Ascending aorta (tissue), 2 donors: ENCODE measurements at regions not wholly inside any gene's neighbourhood (a gene's known extent, or its start where the extent isn't known, plus 50 kb on each side); places are given as distances from the start of the nearest gene placed in this dataset.

Source experiments
- DNase-seq, 2 donors: peaks; one replicate each; pipeline ENCODE4 v3.0.0-alpha.2; 2019; ENCODE audit warnings: low spot score in 2 of 2
- H3K27ac ChIP-seq, 2 donors: fragments of 200-600 bp; sonication (generic); one replicate each; pipeline ENCODE4 v1.5.1; 2016 to 2017; ENCODE audit warnings: mild to moderate bottlenecking in 1 of 2
- H3K27me3 ChIP-seq: fragments of 200-600 bp; sonication (generic); one replicate; pipeline ENCODE4 v1.5.1; 2017
- H3K36me3 ChIP-seq, 2 donors: fragments of 200-600 bp; sonication (generic); one replicate each; pipeline ENCODE4 v1.5.1; 2016
- H3K4me1 ChIP-seq, 2 donors: fragments of 200-600 bp; sonication (generic); one replicate each; pipeline ENCODE4 v1.5.1; 2016 to 2017; ENCODE audit warnings: mild to moderate bottlenecking in 1 of 2
- H3K4me3 ChIP-seq, 2 donors: fragments of 200-600 bp; sonication (generic); one replicate each; pipeline ENCODE4 v1.5.1; 2016 to 2017; ENCODE audit warnings: mild to moderate bottlenecking in 1 of 2
- H3K9me3 ChIP-seq, 2 donors: fragments of 200-600 bp; sonication (generic); one replicate each; pipeline ENCODE4 v1.5.1; 2016
- intact Hi-C: fragments of 100-400 bp; cut with DNase I; formaldehyde crosslinking; loops from one replicate; pipeline ENCODE4 v1.15.1; 2023
- TF ChIP-seq, protein P1 (sequence below), 3 experiments: fragments of 200-600 bp in 2 of 3; fragments of 450-650 bp in 1 of 3; sonication (generic) in 2 of 3; IDR thresholded peaks; one replicate each; pipeline ENCODE4 v1.5.1; 2016 to 2019; ENCODE audit warnings: antibody characterized with exemption in 3 of 3, mild to moderate bottlenecking in 1 of 3, moderate library complexity in 1 of 3

DNA sequence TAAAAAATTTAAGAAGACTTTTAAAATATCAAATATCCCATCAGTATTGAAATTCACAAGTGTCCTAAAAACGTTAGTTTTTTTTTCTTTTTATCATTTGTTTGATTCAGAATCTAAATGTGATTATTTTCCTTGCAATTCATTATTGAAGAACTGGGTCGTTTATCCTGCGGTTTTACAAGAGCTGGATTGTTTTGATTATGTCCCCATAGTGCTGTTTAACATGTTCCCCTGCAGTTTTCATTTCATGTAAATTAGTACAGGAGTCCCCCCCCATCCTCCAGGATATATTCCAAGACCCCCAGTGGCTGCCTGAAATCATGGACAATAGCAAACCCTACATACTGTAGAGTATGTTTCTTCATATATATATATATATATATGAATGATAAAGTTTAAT, 105.7 kb downstream of the KCTD15 start:
- H3K36me3 ChIP-seq: no peaks in the 10 kb centered on the region
- peaks cover 0 to 7% of the 10 kb centered on the region in 2 donors for H3K9me3 ChIP-seq
- DNase-seq: no peak
- no peak overlapping the region for H3K27ac ChIP-seq
- H3K4me1 ChIP-seq: peaks cover 4 to 6% of the 10 kb centered on the region in 2 donors
- H3K27me3 ChIP-seq: no peaks in the 10 kb centered on the region
- no peak overlapping the region for H3K4me3 ChIP-seq
- intact Hi-C loops: no loop called here
- TF ChIP-seq, protein P1, sequence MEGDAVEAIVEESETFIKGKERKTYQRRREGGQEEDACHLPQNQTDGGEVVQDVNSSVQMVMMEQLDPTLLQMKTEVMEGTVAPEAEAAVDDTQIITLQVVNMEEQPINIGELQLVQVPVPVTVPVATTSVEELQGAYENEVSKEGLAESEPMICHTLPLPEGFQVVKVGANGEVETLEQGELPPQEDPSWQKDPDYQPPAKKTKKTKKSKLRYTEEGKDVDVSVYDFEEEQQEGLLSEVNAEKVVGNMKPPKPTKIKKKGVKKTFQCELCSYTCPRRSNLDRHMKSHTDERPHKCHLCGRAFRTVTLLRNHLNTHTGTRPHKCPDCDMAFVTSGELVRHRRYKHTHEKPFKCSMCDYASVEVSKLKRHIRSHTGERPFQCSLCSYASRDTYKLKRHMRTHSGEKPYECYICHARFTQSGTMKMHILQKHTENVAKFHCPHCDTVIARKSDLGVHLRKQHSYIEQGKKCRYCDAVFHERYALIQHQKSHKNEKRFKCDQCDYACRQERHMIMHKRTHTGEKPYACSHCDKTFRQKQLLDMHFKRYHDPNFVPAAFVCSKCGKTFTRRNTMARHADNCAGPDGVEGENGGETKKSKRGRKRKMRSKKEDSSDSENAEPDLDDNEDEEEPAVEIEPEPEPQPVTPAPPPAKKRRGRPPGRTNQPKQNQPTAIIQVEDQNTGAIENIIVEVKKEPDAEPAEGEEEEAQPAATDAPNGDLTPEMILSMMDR (IDR thresholded peaks at IDR 0.05): no peak

GRCh38 chr19:33902802-33903488, 106.3 kb downstream of the KCTD15 start:
- intact Hi-C loops: no loop called here
- no peak for DNase-seq
- no peak overlapping the region for H3K27ac ChIP-seq
- H3K9me3 ChIP-seq: peaks cover 0 to 2% of the 10 kb centered on the region in 2 donors
- no peak overlapping the region for H3K4me3 ChIP-seq
- no peaks in the 10 kb centered on the region for H3K27me3 ChIP-seq
- peaks cover 4 to 6% of the 10 kb centered on the region in 2 donors for H3K4me1 ChIP-seq
- H3K36me3 ChIP-seq: no peaks in the 10 kb centered on the region
- TF ChIP-seq, protein P1 (IDR thresholded peaks at IDR 0.05): no peak

- peaks cover 4 to 6% of the 10 kb centered on the region in 2 donors for H3K4me1 ChIP-seq
- DNase-seq: no peak
- no peaks in the 10 kb centered on the region for H3K9me3 ChIP-seq
- H3K27me3 ChIP-seq: no peaks in the 10 kb centered on the region
- TF ChIP-seq, protein P1 (IDR thresholded peaks at IDR 0.05): no peak
- no peaks in the 10 kb centered on the region for H3K36me3 ChIP-seq
- no peak overlapping the region for H3K27ac ChIP-seq
- H3K4me3 ChIP-seq: no peak overlapping the region
- intact Hi-C loops: no loop called here
These were observed 106.8 kb downstream of the KCTD15 start for GRCh38 chr19:33903489-33903850.

DNA sequence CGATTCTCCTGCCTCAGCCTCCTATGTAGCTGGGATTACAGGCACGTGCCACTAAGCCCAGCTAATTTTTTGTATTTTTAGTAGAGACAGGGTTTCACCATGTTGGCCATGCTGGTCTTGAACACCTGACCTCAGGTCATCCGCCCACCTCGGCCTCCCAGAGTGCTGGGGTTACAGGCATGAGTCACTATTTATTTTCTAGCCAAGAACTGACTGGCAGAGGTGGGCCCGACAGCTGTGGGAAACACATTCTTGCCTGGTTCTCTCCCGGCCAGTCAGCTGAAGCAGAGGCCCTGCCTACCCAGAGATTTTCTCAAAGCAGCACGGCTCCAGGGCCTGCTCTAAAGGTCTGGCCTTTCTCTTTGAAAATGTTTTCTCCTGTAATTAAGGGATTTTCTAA, 108.0 kb downstream of the KCTD15 start:
- H3K27ac ChIP-seq: peak overlapping the region in 1 of 2 donors; percentile 57

GRCh38 chr19:33905473-33905936, 108.8 kb downstream of the KCTD15 start:
- no peak for DNase-seq
- Histone ChIP-seq H3K9me3 (no peaks in the 10 kb centered on the region), H3K36me3 (no peaks in the 10 kb centered on the region), H3K4me1 (peaks cover 4 to 6% of the 10 kb centered on the region in 2 donors), H3K27me3 (no peaks in the 10 kb centered on the region), H3K4me3 (peak overlapping the region; percentile 59 to 60), H3K27ac (peak overlapping the region; percentile 29 to 57)
- TF ChIP-seq, protein P1 (IDR thresholded peaks at IDR 0.05): no peak
- intact Hi-C loops: loop anchor here (2.0 to 5.0 kb wide), 2 partner anchors 37 to 108 kb away; partner anchors contain the start of gene KCTD15

More for the DNA sequence above, 108.0 kb downstream of the KCTD15 start:
- Histone ChIP-seq H3K4me1 (peaks cover 4 to 6% of the 10 kb centered on the region in 2 donors), H3K36me3 (no peaks in the 10 kb centered on the region), H3K9me3 (no peaks in the 10 kb centered on the region), H3K4me3 (peak overlapping the region in 1 of 2 donors; percentile 60), H3K27me3 (no peaks in the 10 kb centered on the region)
- intact Hi-C loops: loop anchor here (2.0 to 5.0 kb wide), 2 partner anchors 36 to 107 kb away; partner anchors contain the start of gene KCTD15
- TF ChIP-seq, protein P1 (IDR thresholded peaks at IDR 0.05): no peak
- DNase-seq: no peak
